ENCODE measurements at regions not wholly inside any gene's neighbourhood (a gene's known extent, or its start where the extent isn't known, plus 50 kb on each side); places are given as distances from the start of the nearest gene placed in this dataset.
"Not testable (repeated sequence)": the region's sequence is repeated elsewhere in the genome, so short reads cannot be mapped to it uniquely, and the experiment has no call there.

- no peaks in the 10 kb centered on the region for H3K9me3 ChIP-seq (ENCODE audit: insufficient read depth, low read length, severe bottlenecking)
- H3K4me2 ChIP-seq (ENCODE audit: insufficient read depth, low read length), result no peak overlapping the region
- ATAC-seq (ENCODE audit: insufficient read depth, low read depth), result no peak
- no peak overlapping the region for H3K9ac ChIP-seq (ENCODE audit: low read depth, low read length)
- H3K36me3 ChIP-seq (ENCODE audit: insufficient read depth, low read length), result no peaks in the 10 kb centered on the region
- no peaks in the 10 kb centered on the region for H3K79me2 ChIP-seq (ENCODE audit: insufficient read depth, low read length)
- H4K20me1 ChIP-seq (ENCODE audit: insufficient read depth, low read length), result no peaks in the 10 kb centered on the region
- H3K27ac ChIP-seq (ENCODE audit: low read length), result no peak overlapping the region
- no peak overlapping the region for H3K4me3 ChIP-seq (ENCODE audit: low read depth in 1 of 2, low read length in 2 of 2)
- no peak for DNase-seq
- TF ChIP-seq EZH2 (IDR thresholded peaks at IDR 0.05; ENCODE audit: borderline replicate concordance, low read depth, low read length, severe bottlenecking) (no peak), CTCF (IDR thresholded peaks at IDR 0.05; ENCODE audit: borderline replicate concordance, extremely low read depth, low read length, poor library complexity, severe bottlenecking) (no peak)
- H3K27me3 ChIP-seq (ENCODE audit: insufficient read depth, low read length, poor library complexity), result no peaks in the 10 kb centered on the region
- H3K4me1 ChIP-seq (ENCODE audit: insufficient read depth, low read length), result no peaks in the 10 kb centered on the region
- no peak overlapping the region for H2AFZ ChIP-seq (ENCODE audit: low read depth, low read length)
Observed at GRCh38 chr3:87949879-87950208, 109.0 kb downstream of the CGGBP1 start.

- H4K20me1 ChIP-seq (ENCODE audit: insufficient read depth, low read length), result no peaks in the 10 kb centered on the region
- H3K4me3 ChIP-seq (ENCODE audit: low read depth in 1 of 2, low read length in 2 of 2), result no peak overlapping the region
- H3K4me2 ChIP-seq (ENCODE audit: insufficient read depth, low read length), result no peak overlapping the region
- H3K79me2 ChIP-seq (ENCODE audit: insufficient read depth, low read length), result no peaks in the 10 kb centered on the region
- H3K36me3 ChIP-seq (ENCODE audit: insufficient read depth, low read length), result no peaks in the 10 kb centered on the region
- H3K27me3 ChIP-seq (ENCODE audit: insufficient read depth, low read length, poor library complexity), result no peaks in the 10 kb centered on the region
- ATAC-seq (ENCODE audit: insufficient read depth, low read depth) (no peak), DNase-seq (no peak)
- H2AFZ ChIP-seq (ENCODE audit: low read depth, low read length), result no peak overlapping the region
- H3K9ac ChIP-seq (ENCODE audit: low read depth, low read length), result no peak overlapping the region
- H3K27ac ChIP-seq (ENCODE audit: low read length), result no peak overlapping the region
- no peaks in the 10 kb centered on the region for H3K9me3 ChIP-seq (ENCODE audit: insufficient read depth, low read length, severe bottlenecking)
- TF ChIP-seq CTCF (IDR thresholded peaks at IDR 0.05; ENCODE audit: borderline replicate concordance, extremely low read depth, low read length, poor library complexity, severe bottlenecking), result no peak
- TF ChIP-seq EZH2 (IDR thresholded peaks at IDR 0.05; ENCODE audit: borderline replicate concordance, low read depth, low read length, severe bottlenecking), result no peak
- no peaks in the 10 kb centered on the region for H3K4me1 ChIP-seq (ENCODE audit: insufficient read depth, low read length)
Observed at GRCh38 chr3:87949189-87949878, 109.5 kb downstream of the CGGBP1 start.

GRCh38 chr3:87946007-87946406, 112.8 kb downstream of the CGGBP1 start:
- H3K27ac ChIP-seq (ENCODE audit: low read length); H3K4me1 ChIP-seq (ENCODE audit: insufficient read depth, low read length); H3K36me3 ChIP-seq (ENCODE audit: insufficient read depth, low read length); DNase-seq; H4K20me1 ChIP-seq (ENCODE audit: insufficient read depth, low read length); ATAC-seq (ENCODE audit: insufficient read depth, low read depth); H2AFZ ChIP-seq (ENCODE audit: low read depth, low read length); H3K79me2 ChIP-seq (ENCODE audit: insufficient read depth, low read length); H3K27me3 ChIP-seq (ENCODE audit: insufficient read depth, low read length, poor library complexity); H3K4me3 ChIP-seq (ENCODE audit: low read depth in 1 of 2, low read length in 2 of 2); H3K9me3 ChIP-seq (ENCODE audit: insufficient read depth, low read length, severe bottlenecking); H3K4me2 ChIP-seq (ENCODE audit: insufficient read depth, low read length); H3K9ac ChIP-seq (ENCODE audit: low read depth, low read length): not testable (repeated sequence)

GRCh38 chr3:87942256-87942655, 116.5 kb downstream of the CGGBP1 start:
- not testable (repeated sequence) for H3K27ac ChIP-seq (ENCODE audit: low read length); DNase-seq; H3K9me3 ChIP-seq (ENCODE audit: insufficient read depth, low read length, severe bottlenecking); H3K79me2 ChIP-seq (ENCODE audit: insufficient read depth, low read length); H3K9ac ChIP-seq (ENCODE audit: low read depth, low read length); H3K36me3 ChIP-seq (ENCODE audit: insufficient read depth, low read length); H3K4me2 ChIP-seq (ENCODE audit: insufficient read depth, low read length); H3K27me3 ChIP-seq (ENCODE audit: insufficient read depth, low read length, poor library complexity); H2AFZ ChIP-seq (ENCODE audit: low read depth, low read length); ATAC-seq (ENCODE audit: insufficient read depth, low read depth); H4K20me1 ChIP-seq (ENCODE audit: insufficient read depth, low read length); H3K4me3 ChIP-seq (ENCODE audit: low read depth in 1 of 2, low read length in 2 of 2); H3K4me1 ChIP-seq (ENCODE audit: insufficient read depth, low read length)

Data from DND-41 (cell line).